Type B pancreatic cell (in vitro differentiated cells): ENCODE measurements at regions not wholly inside any gene's neighbourhood (a gene's known extent, or its start where the extent isn't known, plus 50 kb on each side); places are given as distances from the start of the nearest gene placed in this dataset.

Experiments
- DNase-seq: peaks from one replicate; pipeline ENCODE4 v3.0.0; 2021; ENCODE audit warnings: mixed read lengths; ENCODE audit not compliant: unreplicated experiment; ENCODE audit errors: extremely low spot score
- H3K27ac Mint-ChIP-seq: 2 replicates; pipeline ENCODE4 v1.8.0; 2021; ENCODE audit warnings: mild to moderate bottlenecking, mixed read lengths
- H3K27me3 Mint-ChIP-seq: 2 replicates; pipeline ENCODE4 v1.8.0; 2021; ENCODE audit warnings: mixed read lengths
- H3K36me3 Mint-ChIP-seq: 2 replicates; pipeline ENCODE4 v1.8.0; 2021; ENCODE audit warnings: mixed read lengths
- H3K4me1 Mint-ChIP-seq: one replicate; pipeline ENCODE4 v1.8.0; 2021; ENCODE audit warnings: mixed read lengths; ENCODE audit not compliant: unreplicated experiment
- H3K4me3 Mint-ChIP-seq: 2 replicates; pipeline ENCODE4 v1.8.0; 2021; ENCODE audit warnings: mild to moderate bottlenecking, mixed read lengths
- H3K9me3 Mint-ChIP-seq: 2 replicates; pipeline ENCODE4 v1.8.0; 2021; ENCODE audit warnings: mixed read lengths
- CTCF ChIP-seq: fragments of 200-600 bp; sonication (generic); conservative IDR thresholded peaks from 2 replicates; pipeline ENCODE4 v1.5.0; 2021; ENCODE audit warnings: antibody characterized with exemption, mild to moderate bottlenecking

- no peak for TF ChIP-seq CTCF
- Mint-ChIP-seq H3K27me3 (no peaks in the 10 kb centered on the region), H3K4me3 (no peak overlapping the region), H3K27ac (no peak overlapping the region), H3K9me3 (peaks cover 6% of the 10 kb centered on the region), H3K4me1 (no peaks in the 10 kb centered on the region), H3K36me3 (no peaks in the 10 kb centered on the region)
- no peak for DNase-seq
Observed at GRCh38 chr5:112663146-112663545, 74.5 kb upstream of the APC start.

GRCh38 chr5:112668016-112668415 is 69.7 kb upstream of the APC start:
- peaks cover 5% of the 10 kb centered on the region for H3K4me1 Mint-ChIP-seq
- no peak overlapping the region for H3K4me3 Mint-ChIP-seq
- no peaks in the 10 kb centered on the region for H3K9me3 Mint-ChIP-seq
- DNase-seq = no peak
- H3K27me3 Mint-ChIP-seq = peaks cover 5% of the 10 kb centered on the region
- no peaks in the 10 kb centered on the region for H3K36me3 Mint-ChIP-seq
- TF ChIP-seq CTCF = no peak
- H3K27ac Mint-ChIP-seq = no peak overlapping the region

- Mint-ChIP-seq H3K27me3 (peaks cover 6% of the 10 kb centered on the region), H3K9me3 (no peaks in the 10 kb centered on the region), H3K4me3 (no peak overlapping the region), H3K4me1 (peaks cover 5% of the 10 kb centered on the region), H3K36me3 (no peaks in the 10 kb centered on the region), H3K27ac (no peak overlapping the region)
- no peak for TF ChIP-seq CTCF
- no peak for DNase-seq
Observed at GRCh38 chr5:112668911-112669310, 68.8 kb upstream of the APC start.

- Mint-ChIP-seq H3K36me3 (no peaks in the 10 kb centered on the region), H3K4me1 (peaks cover 5% of the 10 kb centered on the region), H3K4me3 (no peak overlapping the region), H3K27me3 (peaks cover 9% of the 10 kb centered on the region), H3K9me3 (no peaks in the 10 kb centered on the region), H3K27ac (no peak overlapping the region)
- TF ChIP-seq CTCF = no peak
- DNase-seq = no peak
Observed at GRCh38 chr5:112669328-112669963, 68.2 kb upstream of the APC start.

GRCh38 chr5:112671687-112672086 is 66.0 kb upstream of the APC start:
- H3K4me3 Mint-ChIP-seq = no peak overlapping the region
- peaks cover 6% of the 10 kb centered on the region for H3K9me3 Mint-ChIP-seq
- DNase-seq = no peak
- H3K27me3 Mint-ChIP-seq = peaks cover 9% of the 10 kb centered on the region
- H3K27ac Mint-ChIP-seq = no peak overlapping the region
- H3K36me3 Mint-ChIP-seq = no peaks in the 10 kb centered on the region
- no peak for TF ChIP-seq CTCF
- H3K4me1 Mint-ChIP-seq = peaks cover 5% of the 10 kb centered on the region

DNA sequence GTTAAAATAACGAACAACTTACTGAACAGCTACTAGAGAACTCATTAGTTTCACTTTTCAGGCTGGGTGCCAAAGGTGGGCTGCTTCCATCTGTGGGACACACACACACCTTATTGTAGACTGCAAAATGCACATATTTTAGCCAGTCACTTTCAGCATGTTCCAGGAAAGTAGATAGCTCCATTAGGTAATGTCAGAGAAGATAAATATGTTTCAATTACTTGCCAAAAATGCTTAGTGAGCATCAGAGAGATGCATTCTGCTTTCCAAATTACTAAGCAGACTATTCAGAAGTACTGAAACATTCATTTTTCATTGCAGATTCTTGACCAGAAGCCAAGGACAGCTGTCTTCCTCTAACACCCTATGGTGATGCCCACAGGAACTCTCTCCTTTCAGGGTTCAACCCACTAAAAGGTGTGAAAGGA is 56.2 kb upstream of the APC start:
- no peak for DNase-seq
- Mint-ChIP-seq H3K9me3 (peaks cover 7% of the 10 kb centered on the region), H3K4me3 (no peak overlapping the region), H3K36me3 (no peaks in the 10 kb centered on the region), H3K4me1 (peaks cover 6% of the 10 kb centered on the region), H3K27me3 (no peaks in the 10 kb centered on the region), H3K27ac (no peak overlapping the region)
- TF ChIP-seq CTCF = no peak
